Upper lobe of left lung (tissue), 4 donors: ENCODE measurements at regions not wholly inside any gene's neighbourhood (a gene's known extent, or its start where the extent isn't known, plus 50 kb on each side); places are given as distances from the start of the nearest gene placed in this dataset.

Experiments used
- EP300 ChIP-seq, 4 donors: sonication (generic); formaldehyde crosslinking; IDR thresholded peaks; one replicate each; pipeline ENCODE4 v1.5.1; 2017; ENCODE audit warnings: antibody characterized with exemption in 4 of 4, control low read depth in 2 of 4
- TF ChIP-seq, protein P1 (sequence below), 6 experiments: fragments of 450-650 bp in 4 of 6; fragments of 200-600 bp in 2 of 6; sonication (generic) in 2 of 6; IDR thresholded peaks; one replicate each; pipeline ENCODE4 v1.5.1; 2016 to 2019; ENCODE audit warnings: antibody characterized with exemption in 6 of 6

DNA sequence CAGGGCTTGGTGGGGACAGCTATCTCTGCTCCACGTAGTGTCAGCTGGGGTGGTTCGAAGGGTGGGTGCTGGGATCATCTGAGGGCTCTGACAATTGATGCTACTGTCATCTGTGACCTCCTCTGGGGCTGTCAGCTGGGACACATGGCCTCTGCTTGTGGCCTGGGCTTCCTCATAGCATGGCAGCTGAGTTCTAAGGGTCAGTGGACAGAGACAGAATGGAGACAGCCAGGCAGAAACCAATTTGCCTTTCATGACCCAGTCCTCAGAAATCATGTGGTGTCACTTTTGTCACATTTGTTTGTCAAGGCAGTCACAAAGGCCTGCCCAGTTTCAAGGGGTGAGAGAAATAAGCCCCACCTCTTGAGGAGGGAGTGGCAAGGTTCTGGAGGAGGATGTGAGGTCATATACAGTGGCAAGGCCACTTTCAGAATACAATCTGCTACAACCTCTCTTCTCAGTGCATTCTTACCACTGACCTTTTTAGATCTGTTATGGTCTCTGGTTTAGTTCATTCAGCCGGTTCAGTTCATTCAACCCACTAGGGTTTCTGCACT, 103.6 kb upstream of the BCOR start:
- TF ChIP-seq, protein P1, sequence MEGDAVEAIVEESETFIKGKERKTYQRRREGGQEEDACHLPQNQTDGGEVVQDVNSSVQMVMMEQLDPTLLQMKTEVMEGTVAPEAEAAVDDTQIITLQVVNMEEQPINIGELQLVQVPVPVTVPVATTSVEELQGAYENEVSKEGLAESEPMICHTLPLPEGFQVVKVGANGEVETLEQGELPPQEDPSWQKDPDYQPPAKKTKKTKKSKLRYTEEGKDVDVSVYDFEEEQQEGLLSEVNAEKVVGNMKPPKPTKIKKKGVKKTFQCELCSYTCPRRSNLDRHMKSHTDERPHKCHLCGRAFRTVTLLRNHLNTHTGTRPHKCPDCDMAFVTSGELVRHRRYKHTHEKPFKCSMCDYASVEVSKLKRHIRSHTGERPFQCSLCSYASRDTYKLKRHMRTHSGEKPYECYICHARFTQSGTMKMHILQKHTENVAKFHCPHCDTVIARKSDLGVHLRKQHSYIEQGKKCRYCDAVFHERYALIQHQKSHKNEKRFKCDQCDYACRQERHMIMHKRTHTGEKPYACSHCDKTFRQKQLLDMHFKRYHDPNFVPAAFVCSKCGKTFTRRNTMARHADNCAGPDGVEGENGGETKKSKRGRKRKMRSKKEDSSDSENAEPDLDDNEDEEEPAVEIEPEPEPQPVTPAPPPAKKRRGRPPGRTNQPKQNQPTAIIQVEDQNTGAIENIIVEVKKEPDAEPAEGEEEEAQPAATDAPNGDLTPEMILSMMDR (IDR thresholded peaks at IDR 0.05), result no peak
- TF ChIP-seq EP300 (IDR thresholded peaks at IDR 0.05), result no peak
